K562 (cell line): ENCODE measurements at regions not wholly inside any gene's neighbourhood (a gene's known extent, or its start where the extent isn't known, plus 50 kb on each side); places are given as distances from the start of the nearest gene placed in this dataset.

Source experiments
- ATAC-seq: fragments of 200-7000 bp; cut with Tn5 transposase; 3 replicates; pipeline ENCODE4 v1.9.1; 2020; ENCODE audit warnings: moderate library complexity
- BruUV-seq: library from RNA; stranded (reverse); fragments of 400-500 nt; replicated peaks from 2 replicates; lab custom pipeline; 2021; lab: Mats Ljungman, UMichigan
- CTCF ChIA-PET: fragments of 300-600 bp; formaldehyde crosslinking; extraction: SDS; loops from one replicate; lab custom pipeline; 2021; ENCODE audit warnings: low intra/inter-chr PET ratio; lab: Yijun Ruan, JAX
- POLR2A ChIA-PET: fragments of 300-600, 350-650 bp; sonication (Branson Sonifier 250); formaldehyde crosslinking; extraction: SDS; loops from one replicate; lab custom pipeline; 2021; ENCODE audit warnings: antibody characterized with exemption, inconsistent platforms; lab: Yijun Ruan, JAX
- DNase-seq, 4 experiments: peaks; one replicate each; pipeline versions ENCODE4 v3.0.0 to v3.0.0-alpha.2; 2011 to 2018; ENCODE audit warnings: low spot score in 3 of 4, mixed read lengths in 3 of 4; ENCODE audit errors: extremely low read depth in 1 of 4
- FAIRE-seq: peaks from 2 replicates; lab custom pipeline; 2011; peaks lifted over from hg19 to GRCh38; lab: Jason Lieb, UNC
- H2AFZ ChIP-seq: 2 replicates; pipeline ENCODE4 v1.6.0; 2011; ENCODE audit warnings: low read depth, low read length, control low read depth, inconsistent platforms
- H3K27ac ChIP-seq: fragments of 200-600 bp; 3 replicates; pipeline ENCODE4 v1.8.0; 2011; ENCODE audit warnings: low read depth, mild to moderate bottlenecking, control low read depth, inconsistent platforms, low read length, moderate library complexity, mixed read lengths; ENCODE audit errors: extremely low read depth
- H3K27me3 ChIP-seq, 2 experiments: fragments of 300-600 bp in 1 of 2; 2 replicates in 1 of 2; 3 replicates in 1 of 2; pipeline versions ENCODE4 v1.6.0 to v1.8.0; 2011; ENCODE audit warnings: inconsistent platforms in 2 of 2, low read length in 2 of 2, mild to moderate bottlenecking in 1 of 2, mixed read lengths in 1 of 2, moderate library complexity in 1 of 2; ENCODE audit not compliant: control insufficient read depth in 2 of 2, insufficient read depth in 2 of 2
- H3K36me3 ChIP-seq: fragments of 300-600 bp; 3 replicates; pipeline ENCODE4 v1.8.0; 2011; ENCODE audit warnings: mild to moderate bottlenecking, low read length, inconsistent platforms; ENCODE audit not compliant: control insufficient read depth, insufficient read depth
- H3K4me1 ChIP-seq, 2 experiments: fragments of 200-600 bp in 1 of 2; replicated peaks in 1 of 2; 2 replicates in 1 of 2; 3 replicates in 1 of 2; pipeline versions ENCODE4 v1.5.1 to v1.8.0; 2011; ENCODE audit warnings: inconsistent platforms in 2 of 2, low read length in 2 of 2, mild to moderate bottlenecking in 1 of 2, mixed read lengths in 1 of 2, moderate library complexity in 1 of 2; ENCODE audit not compliant: control insufficient read depth in 2 of 2, insufficient read depth in 2 of 2
- H3K4me2 ChIP-seq: 2 replicates; pipeline ENCODE4 v1.6.1; 2011; ENCODE audit warnings: low read length, control low read depth, inconsistent platforms, mixed read lengths; ENCODE audit not compliant: insufficient read depth
- H3K4me3 ChIP-seq: fragments of 200-600 bp; sonication (generic), shearing (Covaris generic); 2 replicates; pipeline ENCODE4 v1.5.1; 2016; ENCODE audit warnings: control low read depth, inconsistent platforms
- H3K79me2 ChIP-seq: fragments of 200-600 bp; 3 replicates; pipeline ENCODE4 v1.8.0; 2011; ENCODE audit warnings: low read length, inconsistent platforms; ENCODE audit not compliant: control insufficient read depth, insufficient read depth
- H3K9ac ChIP-seq, 2 experiments: 2 replicates each; pipeline versions ENCODE4 v1.6.0 to v1.6.1; 2011; ENCODE audit warnings: low read depth in 2 of 2, low read length in 2 of 2, control low read depth in 1 of 2, inconsistent platforms in 1 of 2, mild to moderate bottlenecking in 1 of 2, mixed read lengths in 1 of 2; ENCODE audit not compliant: insufficient read depth in 1 of 2
- H3K9me1 ChIP-seq: one replicate; pipeline ENCODE4 v1.6.0; 2011; ENCODE audit warnings: inconsistent platforms, mild to moderate bottlenecking, low read length, moderate library complexity; ENCODE audit not compliant: control insufficient read depth, insufficient read depth
- H3K9me3 ChIP-seq: replicated peaks from 2 replicates; pipeline ENCODE4 v1.5.1; 2011; ENCODE audit warnings: low read depth, low read length, inconsistent platforms; ENCODE audit not compliant: control insufficient read depth, insufficient read depth
- H4K20me1 ChIP-seq: replicated peaks from 2 replicates; pipeline ENCODE4 v1.6.1; 2011; ENCODE audit warnings: low read length, inconsistent platforms, mixed read lengths; ENCODE audit not compliant: control insufficient read depth, insufficient read depth
- ARHGAP35 ChIP-seq: fragments of 450-650 bp; IDR thresholded peaks from 2 replicates; pipeline ENCODE4 v1.6.1; 2018; ENCODE audit not compliant: partially characterized antibody
- DEAF1 ChIP-seq: fragments of 450-650 bp; formaldehyde crosslinking; IDR thresholded peaks from 2 replicates; pipeline ENCODE4 v1.4.0; 2020; ENCODE audit warnings: mild to moderate bottlenecking, moderate library complexity
- FOS ChIP-seq: IDR thresholded peaks from 3 replicates; pipeline ENCODE4 v1.6.1; 2011; ENCODE audit not compliant: insufficient read length; ENCODE audit errors: extremely low read depth
- NFIX ChIP-seq: fragments of 250-450 bp; sonication (Bioruptor Pico); IDR thresholded peaks from 2 replicates; pipeline ENCODE4 v1.4.0; 2020; ENCODE audit warnings: low read depth, mild to moderate bottlenecking, moderate library complexity
- PYGO2 ChIP-seq: fragments of 450-650 bp; IDR thresholded peaks from 2 replicates; pipeline ENCODE4 v1.6.1; 2016; ENCODE audit warnings: mild to moderate bottlenecking, missing genetic modification characterization, moderate library complexity, missing compliant biosample characterization
- SMARCE1 ChIP-seq: fragments of 450-650 bp; IDR thresholded peaks from 2 replicates; pipeline ENCODE4 v1.7.1; 2016; ENCODE audit warnings: mild to moderate bottlenecking
- TSHZ1 ChIP-seq: fragments of 250-450 bp; sonication (Bioruptor Pico); IDR thresholded peaks from 2 replicates; pipeline ENCODE4 v1.4.0; 2020; ENCODE audit warnings: mild to moderate bottlenecking, moderate library complexity
- UBTF ChIP-seq, 2 experiments: IDR thresholded peaks; 2 replicates each; pipeline ENCODE4 v1.6.1; 2012; ENCODE audit warnings: improper control_type of control experiment in 2 of 2, low read depth in 2 of 2, low read length in 2 of 2, borderline replicate concordance in 1 of 2
- ZNF175 ChIP-seq: fragments of 200-800 bp; sonication (Bioruptor generic); IDR thresholded peaks from 2 replicates; pipeline ENCODE4 v1.6.1; 2016; ENCODE audit warnings: low read depth, mild to moderate bottlenecking, missing genetic modification characterization, missing compliant biosample characterization
- WGBS: fragments of 100-300 bp; shearing (Covaris generic); methylation state at CpG from one replicate; pipeline ENCODE4 v1.1.6; 2016; ENCODE audit warnings: low coverage, mixed read lengths; ENCODE audit not compliant: insufficient coverage; ENCODE audit errors: missing lambda C conversion rate; 5-methylcytosine and 5-hydroxymethylcytosine counted together
- in situ Hi-C: fragments of 300-500 bp; cut with MboI; formaldehyde crosslinking; loops from 4 replicates; pipeline ENCODE4 v1.15.0; 2018; ENCODE audit warnings: inconsistent platforms, mixed read lengths
- intact Hi-C: fragments of 100-400 bp; cut with micrococcal nuclease; formaldehyde crosslinking; loops from 2 replicates; pipeline ENCODE4 v1.14.2; 2022

- Histone ChIP-seq H3K9ac (no peak overlapping the region), H3K27me3 (no peaks in the 10 kb centered on the region), H3K9me3 (no peaks in the 10 kb centered on the region), H3K4me2 (no peak overlapping the region), H3K79me2 (no peaks in the 10 kb centered on the region), H2AFZ (no peak overlapping the region), H3K27ac (no peak overlapping the region), H3K4me1 (no peaks in the 10 kb centered on the region), H3K36me3 (no peaks in the 10 kb centered on the region), H4K20me1 (no peaks in the 10 kb centered on the region)
- in situ Hi-C loops (no loop called here), intact Hi-C loops (no loop called here)
- no peak for DNase-seq
- no peak for ATAC-seq
- no peak for FAIRE-seq
- 7% methylated on average over 3 of the region's 3 CpGs for whole genome bisulfite sequencing
- ChIA-PET POLR2A (no interaction called here), CTCF (no interaction called here)
- BruUV-seq, result no TSS peak
- no peak for TF ChIP-seq ARHGAP35
- no peak for TF ChIP-seq SMARCE1
- TF ChIP-seq NFIX (CRISPR knock-in tag), result no peak
- no peak for TF ChIP-seq DEAF1 (CRISPR knock-in tag)
- TF ChIP-seq, all 486 proteins: peak for 0
- no peaks in the 10 kb centered on the region for H3K9me1 ChIP-seq
- no peak overlapping the region for H3K4me3 ChIP-seq
These were observed 492.9 kb upstream of the NOVA1 start for GRCh38 chr14:27090716-27091115.

- no peaks in the 10 kb centered on the region for H3K79me2 ChIP-seq
- no peak overlapping the region for H2AFZ ChIP-seq
- no peaks in the 10 kb centered on the region for H3K9me3 ChIP-seq
- H3K4me2 ChIP-seq, result no peak overlapping the region
- DNase-seq, result no peak
- POLR2A ChIA-PET, result no interaction called here
- in situ Hi-C loops (no loop called here), intact Hi-C loops (no loop called here)
- ATAC-seq, result no peak
- no peak overlapping the region for H3K9ac ChIP-seq
- no peaks in the 10 kb centered on the region for H3K27me3 ChIP-seq
- FAIRE-seq, result no peak
- H4K20me1 ChIP-seq, result no peaks in the 10 kb centered on the region
- no peaks in the 10 kb centered on the region for H3K4me1 ChIP-seq
- 1% methylated on average over 5 of the region's 5 CpGs for WGBS
- no peaks in the 10 kb centered on the region for H3K36me3 ChIP-seq
- no peak overlapping the region for H3K27ac ChIP-seq
- CTCF ChIA-PET, result no interaction called here
- no peaks in the 10 kb centered on the region for H3K9me1 ChIP-seq
- no TSS peak for BruUV-seq
- H3K4me3 ChIP-seq, result no peak overlapping the region
- TF ChIP-seq TSHZ1 (CRISPR knock-in tag) (no peak), PYGO2 (no peak), FOS (no peak), UBTF (IDR thresholded peaks at IDR 0.05; ENCODE audit: borderline replicate concordance in 1 of 2, low read depth in 2 of 2, low read length in 2 of 2) (no peak), ZNF175 (CRISPR knock-in tag) (no peak)
These were observed 494.1 kb upstream of the NOVA1 start for GRCh38 chr14:27091973-27092372.
